Middle frontal gyrus (tissue), 1 donor: ENCODE measurements at regions not wholly inside any gene's neighbourhood (a gene's known extent, or its start where the extent isn't known, plus 50 kb on each side); places are given as distances from the start of the nearest gene placed in this dataset.
"Not testable (repeated sequence)": the region's sequence is repeated elsewhere in the genome, so short reads cannot be mapped to it uniquely, and the experiment has no call there.

Experiments
- DNase-seq: peaks from one replicate; pipeline ENCODE4 v3.0.0-alpha.2; 2015; ENCODE audit warnings: low spot score; ENCODE audit errors: extremely low spot score

- DNase-seq, result no peak
These were observed 53.8 kb upstream of the C2CD4B start for GRCh38 chr15:62218841-62219240.

- DNase-seq, result no peak
These were observed 54.7 kb upstream of the C2CD4B start for GRCh38 chr15:62219799-62220198.

GRCh38 chr15:62223020-62223419, 57.9 kb upstream of the C2CD4B start:
- DNase-seq, result no peak

DNA sequence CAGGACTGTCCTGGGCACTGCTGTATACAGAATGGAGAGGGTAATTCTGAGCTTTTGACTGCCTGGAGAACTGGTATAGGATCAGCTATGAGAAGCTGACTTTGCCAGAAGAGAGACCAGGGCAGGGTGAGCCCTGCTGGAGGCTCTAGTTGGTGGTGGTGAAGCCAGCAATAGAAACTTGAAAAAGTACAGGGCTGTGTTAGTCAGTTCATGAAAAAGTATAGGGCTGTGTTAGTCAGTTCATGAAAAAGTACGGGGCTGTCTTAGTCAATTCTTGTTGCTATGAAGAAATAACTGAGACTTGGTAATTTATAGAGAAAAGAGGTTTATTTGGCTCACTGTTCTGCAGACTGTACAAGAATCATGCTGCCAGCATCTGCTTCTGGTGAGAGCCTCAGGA, 63.5 kb upstream of the C2CD4B start:
- DNase-seq, result no peak

DNA sequence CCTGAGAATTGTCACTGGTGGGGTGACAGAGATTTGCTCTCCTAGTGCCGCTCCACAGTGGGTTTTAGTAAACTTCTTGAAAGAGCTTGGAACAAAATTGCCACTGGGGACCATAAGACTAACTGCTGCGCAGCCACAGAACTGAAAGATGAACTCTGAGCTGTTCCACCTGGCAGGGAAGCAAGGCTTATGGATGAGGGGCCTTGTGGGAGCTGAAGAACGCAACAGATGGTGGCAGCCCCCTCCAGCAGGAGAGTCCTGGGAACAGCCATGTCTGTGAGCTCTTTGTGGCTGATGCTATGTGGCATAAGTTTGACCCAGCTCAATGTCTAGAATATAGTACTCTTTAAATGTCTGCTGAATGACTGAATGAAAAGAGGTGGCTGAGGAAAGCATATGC, 66.8 kb upstream of the C2CD4B start:
- no peak for DNase-seq

DNA sequence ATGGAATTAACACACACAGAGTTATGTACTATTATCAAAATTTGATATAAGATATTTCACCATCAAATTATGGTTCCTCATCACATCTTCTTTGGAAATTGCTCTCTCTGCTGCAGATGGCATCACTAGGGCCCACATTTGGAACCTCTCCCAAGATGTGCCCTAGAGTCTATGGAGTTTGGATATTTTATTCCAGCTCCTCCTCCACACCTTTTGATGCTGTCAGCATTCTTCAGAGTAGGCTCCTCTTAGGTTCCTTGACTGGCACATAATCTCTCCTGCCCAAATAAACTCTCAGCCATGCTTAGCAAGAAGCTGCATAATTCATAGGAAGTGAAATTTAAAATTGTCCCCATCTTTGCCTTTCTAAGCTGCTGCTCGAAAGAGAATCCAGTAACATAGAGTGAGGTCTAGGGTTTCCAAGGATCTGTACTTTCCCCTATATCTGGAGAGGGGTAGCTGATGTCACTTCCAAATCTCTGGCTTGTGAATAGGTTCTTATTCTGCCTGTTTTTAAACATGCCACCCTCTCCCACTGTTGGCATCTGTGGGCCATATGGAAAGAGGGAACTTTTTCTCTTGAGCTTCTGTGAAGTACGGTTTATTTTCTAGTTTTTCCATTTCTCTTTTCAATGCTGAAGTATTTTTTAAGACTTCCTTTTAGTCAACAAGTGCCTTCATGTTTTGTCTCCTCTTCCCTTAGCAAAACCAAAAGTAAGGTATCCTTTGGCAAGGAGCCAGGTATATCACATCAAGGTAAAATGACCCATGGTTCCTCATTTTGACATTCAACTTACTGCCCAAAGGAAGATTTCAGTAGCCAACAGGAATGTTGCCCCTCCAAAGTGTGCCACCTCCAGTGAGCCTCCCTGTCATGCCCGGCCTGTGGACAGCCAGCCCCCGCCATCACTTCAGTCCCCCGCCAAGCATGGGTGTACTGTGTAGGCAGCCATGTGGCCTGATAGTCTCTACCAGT, 75.3 kb upstream of the C2CD4B start:
- DNase-seq, result no peak

GRCh38 chr15:62241135-62241770, 76.2 kb upstream of the C2CD4B start:
- no peak for DNase-seq

DNA sequence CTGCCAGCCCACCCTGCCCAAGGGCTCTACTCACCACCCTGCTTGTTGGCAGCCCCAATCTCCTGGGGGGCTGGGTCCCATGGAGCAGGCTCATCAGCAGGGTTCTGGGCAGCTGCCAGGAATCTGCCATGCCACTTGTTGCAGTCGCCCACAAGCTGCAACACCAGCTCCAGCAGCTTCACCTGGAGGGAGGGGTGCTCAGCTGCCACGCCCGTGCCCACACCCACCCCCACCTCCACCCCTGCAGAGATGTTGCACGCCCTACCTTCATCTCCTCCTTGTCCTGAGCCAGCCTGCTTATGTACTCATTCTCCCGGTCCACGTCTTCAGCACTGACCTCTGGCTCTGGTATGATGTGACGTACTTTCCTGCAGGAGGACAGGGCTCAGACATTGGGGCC, 77.9 kb upstream of the C2CD4B start:
- DNase-seq, result no peak

DNA sequence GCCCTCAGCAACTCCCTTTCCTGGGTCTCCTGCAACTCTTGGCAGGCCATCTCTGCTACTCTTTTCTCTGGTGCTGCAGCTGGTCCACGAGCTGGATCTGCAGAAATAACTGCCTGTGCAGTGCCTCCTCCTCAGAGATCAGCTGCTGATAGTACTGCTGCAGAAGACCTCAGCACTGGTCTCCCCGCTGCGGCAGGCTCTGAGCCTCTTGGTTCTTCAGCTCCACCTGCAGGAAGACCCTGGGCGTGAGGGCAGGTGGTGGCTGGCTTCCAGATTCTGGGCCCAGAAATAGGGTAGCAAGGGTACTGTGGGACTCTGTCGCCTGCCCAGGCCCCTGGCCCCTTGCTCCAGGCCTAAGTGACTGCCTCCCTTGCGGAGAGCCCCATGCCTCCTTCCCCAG, 79.7 kb upstream of the C2CD4B start:
- DNase-seq, result no peak

GRCh38 chr15:62248277-62248984, 83.3 kb upstream of the C2CD4B start:
- no peak for DNase-seq

DNA sequence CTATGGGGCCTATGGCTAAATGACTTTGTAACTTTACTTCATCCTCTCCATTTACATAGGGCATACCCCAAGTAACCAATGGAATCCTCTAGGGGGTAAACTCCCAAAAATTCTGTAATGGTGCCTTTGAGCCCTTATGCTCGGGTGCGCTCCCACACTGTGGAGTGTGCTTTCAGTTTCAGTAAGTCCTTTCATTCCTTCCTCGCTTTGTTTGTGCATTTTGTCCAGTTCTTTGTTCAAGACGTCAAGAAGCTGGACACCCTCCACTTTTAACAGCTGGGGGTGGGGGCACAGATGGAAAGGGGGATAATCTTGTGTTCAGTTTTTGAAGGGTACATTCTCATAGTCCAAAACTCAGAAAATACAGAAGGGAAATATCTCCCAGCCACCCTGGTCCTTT, 84.4 kb upstream of the C2CD4B start:
- DNase-seq, result no peak

GRCh38 chr15:62250186-62250585, 85.1 kb upstream of the C2CD4B start:
- DNase-seq, result no peak

- DNase-seq, result no peak
These were observed 85.9 kb upstream of the C2CD4B start for GRCh38 chr15:62250978-62251377.

- no peak for DNase-seq
These were observed 88.2 kb upstream of the C2CD4B start for GRCh38 chr15:62253294-62253693.

- no peak for DNase-seq
These were observed 89.3 kb upstream of the C2CD4B start for GRCh38 chr15:62254137-62254934.

DNA sequence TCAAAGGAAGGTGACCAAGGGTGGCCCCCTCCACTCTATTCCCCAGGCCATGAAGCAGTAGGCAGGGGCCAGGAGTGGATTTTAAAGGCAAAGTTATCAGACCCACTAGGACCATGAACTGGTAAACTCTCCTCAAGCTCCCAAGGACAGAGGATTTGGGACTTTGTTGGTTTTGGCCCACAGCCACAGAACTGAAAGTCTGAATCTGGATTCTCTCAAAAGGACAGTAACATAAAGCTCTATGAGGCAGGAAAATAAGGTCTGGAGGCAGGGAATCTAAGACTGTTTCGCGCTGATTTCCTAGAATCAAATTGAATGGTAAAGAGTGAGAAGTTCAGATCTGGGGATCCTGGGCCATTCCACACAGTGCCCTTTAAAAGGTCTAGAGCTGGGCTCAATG, 91.3 kb upstream of the C2CD4B start:
- not testable (repeated sequence) for DNase-seq

GRCh38 chr15:62257996-62258521, 93.0 kb upstream of the C2CD4B start:
- DNase-seq, result no peak

DNA sequence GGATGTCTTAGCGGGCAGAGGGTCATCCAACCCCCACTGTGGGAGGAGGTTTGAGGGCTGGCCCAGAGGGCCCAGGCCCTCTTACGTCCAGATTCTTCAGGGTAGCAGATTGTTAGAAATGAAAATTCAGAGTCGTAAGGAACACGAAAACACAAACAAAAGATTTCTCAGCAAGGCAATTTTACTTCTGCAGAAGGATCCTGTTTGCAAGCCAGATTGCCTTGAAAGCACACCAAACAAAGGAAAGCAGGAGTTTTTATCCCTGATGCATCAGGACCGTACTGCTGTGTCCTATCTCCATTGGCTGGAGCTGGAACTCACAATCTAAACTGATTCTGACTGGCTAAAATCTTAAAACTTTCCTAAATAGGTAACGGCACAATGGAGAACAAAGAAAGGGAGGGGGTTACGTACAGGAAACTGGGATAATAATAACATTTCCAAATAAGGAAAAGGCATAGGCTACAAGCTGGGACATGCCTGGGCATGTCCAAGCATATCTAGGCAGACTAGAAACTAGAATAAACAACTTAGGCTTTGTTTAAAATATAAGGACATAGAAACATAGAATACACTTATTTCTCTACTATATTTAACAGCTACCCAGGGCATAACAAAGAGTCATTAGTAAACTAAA, 97.3 kb upstream of the C2CD4B start:
- DNase-seq, result no peak

DNA sequence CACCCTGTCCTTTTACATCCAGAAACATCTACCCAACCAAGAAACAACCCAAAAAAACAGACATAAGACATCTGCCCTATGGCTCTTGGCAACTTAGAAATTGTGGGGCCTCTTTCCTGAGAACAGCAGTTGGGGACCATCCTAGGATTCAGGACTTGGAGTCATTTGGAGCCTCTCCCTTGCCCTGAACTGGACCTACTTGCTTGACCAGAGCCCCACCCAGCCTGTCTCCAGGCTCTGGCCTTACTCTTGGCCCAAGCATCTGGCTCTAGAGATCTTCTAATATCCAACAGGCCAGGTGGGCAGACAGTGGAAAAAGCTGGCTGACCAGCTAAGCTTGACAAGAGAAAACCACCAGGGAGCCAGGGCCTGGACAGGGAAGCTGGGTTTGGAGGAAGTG, 99.1 kb upstream of the C2CD4B start:
- DNase-seq, result no peak

GRCh38 chr15:62269504-62269903, 104.4 kb upstream of the C2CD4B start:
- DNase-seq, result no peak
